ENCODE measurements at regions not wholly inside any gene's neighbourhood (a gene's known extent, or its start where the extent isn't known, plus 50 kb on each side); places are given as distances from the start of the nearest gene placed in this dataset.

DNA sequence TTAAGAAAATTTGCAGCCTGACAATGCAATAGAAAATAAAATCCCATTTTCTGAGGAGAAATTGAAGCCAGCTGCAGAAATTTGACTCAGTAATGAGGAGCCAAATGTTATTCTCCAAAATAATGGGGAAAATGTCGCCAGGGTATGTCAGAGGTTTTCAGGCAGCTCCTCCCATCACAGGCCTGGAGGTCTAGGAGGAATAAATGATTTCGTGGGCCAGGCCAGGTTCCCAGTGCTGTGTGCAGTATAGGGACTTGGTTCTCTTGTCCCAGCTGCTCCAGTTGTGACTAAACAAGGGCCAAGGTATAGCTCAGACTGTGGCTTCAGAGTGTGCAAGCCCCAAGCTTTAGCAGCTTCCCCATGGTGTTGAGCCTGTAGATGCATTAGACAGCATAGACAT, 1240.8 kb upstream of the ADGRB3 start:
- DNase-seq (ENCODE audit: low read depth, low spot score): no peak

DNA sequence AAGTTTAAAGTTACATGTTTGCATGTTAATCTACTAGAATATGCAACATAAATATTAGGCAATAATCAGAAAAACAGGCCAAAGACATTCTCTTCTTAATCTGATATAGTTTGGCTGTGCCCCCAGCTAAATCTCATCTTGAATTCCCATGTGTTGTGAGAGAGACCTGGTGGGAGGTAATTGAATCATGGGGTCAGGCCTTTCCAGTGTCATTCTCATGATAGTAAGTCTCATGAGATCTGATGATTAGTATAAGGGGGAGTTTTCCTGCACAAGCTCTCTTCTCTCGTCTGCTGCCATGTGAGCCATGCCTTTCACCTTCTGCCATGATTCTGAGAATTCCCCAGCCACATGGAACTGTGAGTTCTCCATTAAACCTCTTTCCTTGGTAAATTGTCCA, 1241.7 kb upstream of the ADGRB3 start:
- DNase-seq (ENCODE audit: low read depth, low spot score): no peak

DNA sequence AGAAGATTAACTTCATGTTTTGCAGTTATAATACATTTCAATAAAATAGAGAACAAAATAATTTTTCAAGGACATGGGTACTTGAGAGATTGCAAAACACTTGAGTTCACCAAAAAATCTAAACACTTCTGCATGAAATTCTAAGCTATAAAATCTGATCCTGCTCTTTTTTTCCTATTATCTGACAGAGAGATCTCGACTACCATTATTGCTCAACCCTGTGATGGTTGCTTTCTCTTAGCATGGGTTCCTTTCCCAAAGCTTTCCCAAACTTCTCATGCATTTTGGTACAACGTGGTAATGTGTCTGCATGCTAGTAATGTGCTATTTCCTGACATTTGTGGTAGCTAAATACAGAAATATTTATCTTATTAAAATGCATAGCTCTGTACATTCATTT, 1243.1 kb upstream of the ADGRB3 start:
- no peak for DNase-seq (ENCODE audit: low read depth, low spot score)

DNA sequence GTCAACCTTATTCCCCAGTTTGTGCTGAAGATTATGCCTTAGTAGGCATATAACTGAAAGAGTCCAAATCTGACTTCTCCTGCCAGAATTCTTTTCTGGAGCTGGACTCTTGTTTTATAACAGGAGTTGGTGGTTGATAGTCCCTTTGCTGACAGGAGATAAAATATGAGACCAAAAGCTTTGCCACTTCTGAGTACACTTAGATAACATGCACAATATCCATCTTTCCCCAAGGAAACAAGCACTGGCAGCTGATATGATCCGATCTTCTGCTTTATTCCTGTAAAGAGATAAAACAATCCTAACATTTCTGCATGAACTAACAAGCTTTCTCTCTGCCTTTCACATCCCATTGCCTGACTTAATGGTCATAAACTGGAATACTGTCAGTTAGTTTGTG, 1265.4 kb upstream of the ADGRB3 start:
- no peak for DNase-seq (ENCODE audit: low read depth, low spot score)

DNA sequence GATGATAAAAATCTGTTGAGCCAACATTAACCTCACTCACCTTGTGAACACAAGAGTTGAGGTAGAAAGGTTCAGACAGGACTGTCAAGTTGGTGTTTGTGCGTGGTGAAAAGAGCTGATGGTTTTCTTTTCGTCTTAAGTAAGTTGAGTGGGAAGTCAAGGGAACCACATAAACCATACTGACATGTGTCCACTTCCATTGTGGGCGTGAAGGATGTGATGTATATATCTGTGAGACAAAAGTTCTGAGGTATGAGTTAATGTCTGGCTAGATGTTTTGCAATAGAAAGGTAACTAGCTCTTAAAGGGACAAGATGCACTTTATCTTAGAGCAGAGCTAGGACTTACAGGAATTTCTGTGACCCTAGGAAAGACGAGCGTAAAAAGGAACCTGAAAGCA, 1272.1 kb upstream of the ADGRB3 start:
- DNase-seq (ENCODE audit: low read depth, low spot score): no peak

DNA sequence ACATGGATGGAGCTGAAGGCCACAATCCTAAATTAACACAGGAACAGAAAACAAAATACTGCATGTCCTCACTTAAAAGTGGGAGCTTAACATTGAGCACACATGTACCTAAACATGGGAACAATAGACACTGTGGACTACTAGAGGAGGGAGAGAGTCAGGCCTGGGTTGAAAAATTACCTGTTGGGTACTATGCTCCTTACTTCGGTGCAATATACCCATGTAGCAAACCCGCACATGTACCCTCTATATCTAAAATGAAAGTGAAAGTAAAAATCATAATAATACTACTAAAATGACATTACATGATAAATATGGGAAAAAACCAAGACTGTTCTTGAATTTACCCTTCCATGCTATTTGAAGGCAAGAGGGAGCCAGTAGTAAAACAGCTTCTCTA, 1273.8 kb upstream of the ADGRB3 start:
- DNase-seq (ENCODE audit: low read depth, low spot score): no peak

DNA sequence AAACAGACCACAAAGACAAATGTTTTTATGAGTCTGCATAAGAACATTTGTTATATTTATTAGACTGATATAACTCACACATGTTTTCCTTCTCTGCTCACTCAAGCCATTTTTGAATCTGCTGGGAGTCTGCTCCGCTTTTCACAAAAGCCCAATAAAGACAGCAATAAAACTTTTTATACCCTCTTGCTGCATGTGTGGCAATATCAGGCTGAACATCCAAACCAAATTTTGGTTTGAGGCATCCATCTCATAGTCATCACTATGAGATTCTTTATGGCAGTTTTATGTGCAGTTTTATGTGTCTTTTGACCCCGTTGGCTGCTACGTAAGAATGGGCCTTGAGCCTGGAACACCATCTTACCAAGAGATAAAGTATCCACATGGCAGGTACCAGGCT, 1276.8 kb upstream of the ADGRB3 start:
- DNase-seq (ENCODE audit: low read depth, low spot score): no peak

DNA sequence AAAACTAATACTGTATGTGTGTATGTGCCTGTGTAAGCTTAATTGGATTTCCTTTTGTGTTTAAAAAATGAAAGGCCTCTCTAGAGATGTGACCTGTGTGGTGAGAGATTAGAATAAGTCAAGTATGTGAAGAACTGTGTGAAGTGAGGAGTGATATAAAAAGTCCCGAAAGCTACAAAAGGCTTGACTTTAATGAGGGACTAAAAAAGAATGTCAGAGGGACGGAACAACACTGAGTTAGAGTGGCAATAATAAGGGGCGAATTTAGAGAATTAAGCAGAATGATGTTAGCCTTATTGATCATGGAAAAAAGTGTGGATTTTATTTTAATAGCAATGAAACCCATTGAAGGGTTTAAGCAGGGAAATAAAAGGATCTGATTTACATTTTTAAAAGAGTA, 1281.2 kb upstream of the ADGRB3 start:
- no peak for DNase-seq (ENCODE audit: low read depth, low spot score)

DNA sequence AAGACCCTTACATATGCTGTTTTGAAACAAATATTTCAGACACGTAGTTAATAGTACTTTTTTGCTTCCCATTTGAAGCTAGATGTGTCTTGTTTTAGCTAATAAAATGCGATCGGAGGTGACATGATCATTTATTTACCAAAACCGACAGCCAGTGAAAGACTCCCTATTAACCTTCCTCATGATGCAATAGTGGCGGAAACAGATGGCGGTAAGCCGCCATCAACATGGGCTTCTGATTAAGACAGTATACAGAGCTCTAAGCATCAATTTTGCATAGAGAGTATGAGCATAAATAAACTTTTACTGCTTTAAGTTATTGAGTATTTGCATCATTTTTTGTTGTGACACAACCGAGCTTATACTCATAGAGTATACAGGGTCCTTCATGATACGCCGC, 1282.4 kb upstream of the ADGRB3 start:
- DNase-seq (ENCODE audit: low read depth, low spot score): no peak

DNA sequence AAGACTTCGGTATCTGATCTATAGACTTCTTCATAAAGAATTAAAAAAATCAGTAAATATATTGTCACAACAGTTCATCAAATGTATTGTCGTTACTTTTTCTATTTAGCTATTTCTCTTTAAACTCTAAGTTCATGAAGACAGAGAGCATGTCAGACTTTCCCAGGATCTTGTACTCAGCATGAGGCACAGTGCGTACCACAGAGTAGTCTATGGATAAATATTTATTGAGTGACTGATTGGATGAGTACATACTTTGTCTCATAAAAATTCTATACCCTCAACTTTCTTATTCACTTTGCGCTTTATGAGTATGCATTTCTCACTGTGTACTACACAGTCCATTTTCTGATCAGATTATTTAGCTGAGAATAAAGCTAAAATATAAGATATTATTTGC, 1284.4 kb upstream of the ADGRB3 start:
- DNase-seq (ENCODE audit: low read depth, low spot score): no peak

DNA sequence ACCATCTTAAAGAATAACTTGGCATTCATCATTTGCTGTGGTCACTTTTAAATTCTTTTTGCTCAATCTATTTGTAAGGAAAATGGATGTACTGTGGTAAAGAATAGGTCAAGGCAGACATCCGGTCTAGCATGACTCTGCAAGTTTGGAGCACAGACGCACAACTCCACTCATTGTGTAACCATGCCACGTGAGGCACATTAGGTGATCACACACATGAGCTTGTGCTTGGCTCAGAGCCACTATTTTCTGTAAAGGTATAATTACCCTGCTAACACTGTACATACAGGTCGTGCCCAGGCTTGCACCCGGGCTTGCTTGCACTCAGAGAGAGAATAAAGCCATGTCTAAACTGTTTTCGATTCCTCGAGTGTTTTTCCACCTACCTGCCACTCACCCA, 1289.1 kb upstream of the ADGRB3 start:
- no peak for DNase-seq (ENCODE audit: low read depth, low spot score)

DNA sequence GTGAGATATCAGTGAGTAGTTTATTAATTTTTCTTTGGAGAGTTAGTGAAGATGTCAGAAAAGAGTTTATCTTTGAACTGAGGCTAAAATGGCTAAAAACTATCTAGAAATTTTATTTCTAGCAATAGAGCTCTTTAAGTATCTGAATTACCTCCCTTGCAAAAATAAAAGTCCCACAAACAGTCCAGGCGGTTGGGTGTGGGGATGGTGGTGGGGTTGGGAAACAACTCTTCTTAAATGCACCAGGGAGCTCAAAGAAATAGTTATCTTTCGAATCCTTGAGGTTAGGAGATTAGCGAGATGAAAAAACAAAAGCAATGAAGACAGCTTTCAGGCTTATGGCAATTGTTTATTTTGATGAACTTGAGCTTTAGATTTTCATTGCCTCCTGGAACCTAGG, 1299.1 kb upstream of the ADGRB3 start:
- no peak for DNase-seq (ENCODE audit: low read depth, low spot score)

DNA sequence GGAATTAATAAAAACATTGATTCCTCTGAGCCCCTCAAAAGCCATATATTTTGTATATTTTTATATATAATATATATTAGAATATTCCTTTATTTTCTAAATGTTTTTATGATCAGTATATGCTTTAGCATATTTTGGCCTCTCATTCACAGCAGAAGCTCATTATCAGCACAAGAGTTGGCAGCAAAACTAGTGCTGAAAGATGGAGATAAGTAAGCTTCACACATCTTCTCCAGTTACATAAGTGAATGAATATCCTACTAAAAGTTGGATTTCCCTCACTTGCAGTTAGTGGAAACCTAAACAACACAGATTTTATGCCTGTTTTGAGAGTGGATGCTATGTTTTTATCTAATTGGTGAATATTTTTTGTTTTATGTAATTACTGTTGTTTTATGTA, 1303.8 kb upstream of the ADGRB3 start:
- no peak for DNase-seq (ENCODE audit: low read depth, low spot score)

DNA sequence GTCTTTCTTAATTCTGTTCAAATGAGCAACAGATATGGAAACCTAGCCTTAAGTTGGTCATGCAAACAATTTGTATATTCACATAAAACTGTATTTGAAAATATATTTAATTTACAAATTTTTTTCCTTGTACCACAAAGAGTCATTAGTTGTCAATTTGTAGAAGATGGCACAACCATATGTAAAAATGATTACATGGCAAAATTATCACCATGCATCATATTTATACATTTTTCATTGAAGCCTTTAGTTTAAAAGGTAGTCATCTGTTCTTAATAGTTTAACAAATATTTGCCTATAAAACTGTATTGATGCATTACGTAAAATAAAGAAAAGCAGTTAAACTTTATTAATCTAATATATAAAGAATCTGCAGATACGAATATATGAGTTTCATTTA, 1306.8 kb upstream of the ADGRB3 start:
- DNase-seq (ENCODE audit: low read depth, low spot score): no peak

DNA sequence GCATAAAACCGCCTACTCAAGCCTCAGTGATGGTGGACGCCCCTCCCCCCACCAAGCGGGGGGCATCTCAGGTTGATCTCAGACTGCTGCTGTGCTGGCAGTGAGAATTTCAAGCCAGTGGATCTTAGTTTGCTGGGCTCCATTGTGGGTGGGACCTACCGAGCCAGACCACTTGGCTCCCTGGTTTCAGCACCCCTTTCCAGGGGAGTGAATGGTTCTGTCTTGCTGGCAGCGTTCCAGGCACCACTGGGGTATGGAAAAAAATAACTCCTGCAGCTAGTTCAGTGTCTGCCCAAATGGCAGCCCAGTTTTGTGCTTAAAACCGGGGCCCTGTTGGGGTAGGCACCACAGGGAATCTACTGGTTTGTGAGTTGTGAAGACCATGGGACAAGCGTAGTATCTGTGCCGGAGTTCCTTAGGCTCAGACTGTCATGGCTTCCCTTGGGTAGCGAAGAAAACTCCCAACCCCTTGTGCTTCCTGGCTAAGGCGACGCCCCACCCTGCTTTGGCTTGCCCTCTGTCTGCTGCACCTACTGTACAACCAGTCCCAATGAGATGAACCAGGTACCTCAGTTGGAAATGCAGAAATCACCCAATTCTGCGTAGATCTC, 1334.5 kb upstream of the ADGRB3 start:
- no peak for DNase-seq (ENCODE audit: low read depth, low spot score)

DNA sequence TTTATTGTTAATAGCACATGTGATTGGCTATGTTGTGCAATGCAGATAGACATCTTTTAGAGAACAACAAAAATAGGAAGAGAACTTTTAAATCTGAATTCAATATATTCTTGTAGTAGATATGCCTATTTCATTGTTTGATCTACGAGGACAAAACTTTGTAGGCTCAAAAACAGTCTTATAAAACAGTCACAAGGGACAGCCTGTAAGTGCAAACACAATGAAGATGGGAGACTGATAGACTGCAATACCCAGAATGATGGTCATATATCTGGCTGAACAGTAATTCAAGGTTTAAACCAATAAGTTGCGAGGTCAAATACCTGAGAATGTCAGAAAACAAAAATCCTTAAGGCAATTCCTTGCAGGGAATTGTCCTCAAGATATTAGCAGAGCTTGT, 1342.9 kb upstream of the ADGRB3 start:
- DNase-seq (ENCODE audit: low read depth, low spot score): no peak

DNA sequence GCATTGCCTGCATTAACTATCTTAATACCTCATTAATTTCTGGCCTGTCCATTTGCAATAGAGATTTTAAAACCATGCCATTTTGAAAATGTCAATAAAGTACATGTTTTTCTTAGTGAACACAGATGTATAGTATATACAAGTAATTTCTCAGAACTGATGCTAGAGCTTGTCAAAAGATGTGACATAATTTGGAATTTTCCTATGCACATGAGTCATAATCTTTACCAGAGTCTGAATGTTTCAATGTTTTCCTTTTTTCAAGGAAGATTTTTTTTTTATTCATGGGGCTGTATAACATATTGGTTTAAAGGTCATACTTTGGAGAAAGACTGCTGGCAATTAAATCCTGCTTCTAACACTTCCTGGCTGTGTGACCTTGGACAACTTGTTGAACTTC, 1347.5 kb upstream of the ADGRB3 start:
- DNase-seq (ENCODE audit: low read depth, low spot score): no peak

DNA sequence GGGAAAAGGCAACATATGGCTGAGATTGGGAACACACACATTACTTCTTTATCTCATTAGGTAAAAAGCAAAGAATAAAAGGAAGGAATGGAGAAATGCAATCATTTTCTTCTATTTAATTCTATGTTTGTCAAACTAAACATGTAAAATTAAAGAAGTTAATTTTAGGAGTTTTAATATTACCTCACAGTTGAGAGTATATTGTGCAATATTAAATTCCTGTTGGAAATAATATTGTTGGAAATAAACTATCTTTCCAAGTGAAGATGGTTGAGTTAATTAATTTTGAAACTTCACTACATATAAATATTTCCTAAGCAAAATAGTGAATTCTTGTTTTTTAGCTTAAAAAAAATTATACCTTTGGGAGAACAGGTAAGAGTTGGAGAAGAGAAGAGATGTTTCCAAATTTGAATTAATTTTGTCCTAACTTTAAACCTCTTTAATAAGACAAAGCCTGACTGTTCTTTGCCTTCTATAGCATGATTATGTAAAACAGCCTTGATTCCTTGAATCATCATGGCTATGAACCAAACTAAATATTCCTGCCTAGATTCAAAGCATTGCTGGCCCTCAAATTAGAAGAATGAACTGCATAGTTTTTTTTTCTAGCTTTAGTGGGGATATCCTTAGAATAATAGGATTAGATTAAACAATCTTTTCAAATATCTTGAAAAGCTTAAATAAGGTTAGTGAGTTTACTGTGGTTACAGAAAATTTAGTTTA, 1349.1 kb upstream of the ADGRB3 start:
- no peak for DNase-seq (ENCODE audit: low read depth, low spot score)

DNA sequence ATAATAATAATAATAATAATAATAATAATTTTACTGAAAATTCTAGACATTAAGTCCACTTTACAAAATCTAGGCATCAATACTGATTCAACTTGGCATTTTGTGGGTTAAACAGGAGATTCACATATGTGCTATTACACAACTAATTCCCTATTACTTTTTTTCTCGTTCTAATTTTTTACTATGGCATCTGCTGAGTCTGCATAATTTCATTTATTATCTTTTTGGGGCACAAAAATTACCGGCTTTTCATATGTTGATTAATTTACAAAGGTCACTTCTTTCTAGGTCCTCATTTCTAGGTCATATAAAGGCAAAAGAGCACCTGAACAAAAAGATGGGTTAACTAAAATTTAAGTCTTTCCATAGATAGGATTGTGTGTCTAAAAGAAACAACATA, 1357.8 kb upstream of the ADGRB3 start:
- no peak for DNase-seq (ENCODE audit: low read depth, low spot score)

DNA sequence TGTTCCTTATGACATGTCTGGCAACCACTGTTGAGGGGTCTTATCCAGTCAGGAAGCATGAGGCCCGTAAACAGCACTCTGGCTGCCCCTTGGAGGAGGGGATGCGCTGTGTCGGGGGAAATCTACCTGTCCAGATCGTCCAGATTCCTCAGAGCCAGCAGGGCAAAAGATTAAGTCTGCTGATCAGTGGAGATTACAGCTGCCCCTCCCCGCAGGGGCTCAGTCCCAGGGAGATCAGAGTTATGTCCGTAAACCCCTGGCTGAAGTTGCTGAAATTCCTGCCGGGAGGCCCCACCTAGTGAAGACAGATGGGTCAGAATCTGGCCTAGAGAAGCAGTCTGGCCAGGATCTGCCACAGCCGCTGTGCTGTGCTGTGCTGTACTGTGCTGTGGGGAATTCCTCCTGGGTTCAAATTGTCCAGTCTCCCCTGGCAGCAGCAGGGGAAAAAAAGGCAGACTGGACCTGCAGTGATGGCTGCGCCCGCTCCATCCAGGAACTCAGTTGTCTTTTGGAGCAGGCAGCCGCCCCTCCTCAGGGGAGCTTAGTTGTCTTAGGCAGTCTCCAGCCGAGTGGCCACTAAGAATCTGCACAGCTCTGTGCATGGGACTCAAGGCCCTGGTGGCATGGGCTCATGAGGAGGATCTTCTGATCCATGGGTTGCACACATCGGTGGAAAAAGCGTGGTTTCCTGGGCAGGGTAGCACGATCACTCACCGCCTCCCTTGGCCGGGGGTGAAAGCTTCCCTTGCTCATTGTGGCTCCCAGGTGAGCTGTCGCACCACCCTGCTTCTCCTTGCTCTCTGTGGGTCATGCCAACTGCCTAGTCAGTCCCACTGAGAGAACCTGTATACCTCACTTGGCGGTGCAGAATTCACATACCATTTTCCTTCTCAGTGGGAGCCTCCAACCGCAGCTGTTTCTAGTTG, 1368.8 kb upstream of the ADGRB3 start:
- no peak for DNase-seq (ENCODE audit: low read depth, low spot score)

DNA sequence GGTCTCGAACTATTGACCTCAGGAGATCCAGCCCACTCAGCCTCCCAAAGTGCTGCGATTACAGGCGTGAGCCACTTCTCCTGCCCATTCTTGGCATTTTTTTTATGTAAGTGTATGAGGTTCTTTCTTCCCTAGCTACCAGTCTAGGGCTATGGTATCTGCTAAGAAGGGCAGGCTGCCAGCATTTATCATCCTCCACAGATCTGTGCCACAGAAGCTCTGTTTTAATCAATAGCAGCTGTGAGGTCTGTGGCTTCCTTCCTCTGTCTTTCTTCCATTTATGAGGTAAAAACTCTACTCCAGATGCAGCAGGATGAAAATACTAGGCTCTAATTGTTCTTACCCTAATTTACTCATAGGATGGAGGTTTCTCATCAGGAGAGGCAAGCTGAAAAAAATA, 1382.4 kb upstream of the ADGRB3 start:
- DNase-seq (ENCODE audit: low read depth, low spot score): no peak

DNA sequence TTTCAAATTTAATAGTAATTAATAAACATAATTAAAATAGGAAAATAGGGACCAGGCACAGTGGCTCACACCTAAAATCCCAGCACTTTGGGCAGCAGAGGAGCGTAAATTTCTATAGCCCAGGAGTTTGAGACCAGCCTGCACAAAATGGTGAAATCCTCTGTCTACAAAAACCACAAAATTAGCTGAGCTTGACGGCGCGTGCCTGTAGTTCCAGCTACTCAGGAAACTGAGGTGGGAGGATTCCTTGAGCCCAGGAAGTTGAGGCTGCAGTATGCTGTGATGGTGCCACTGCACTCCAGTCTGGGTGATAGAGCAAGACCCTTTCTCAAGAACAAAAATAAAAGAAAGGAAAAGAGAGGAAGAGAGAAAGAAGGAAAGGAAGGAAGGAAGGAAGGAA, 1387.0 kb upstream of the ADGRB3 start:
- DNase-seq (ENCODE audit: low read depth, low spot score): no peak

DNA sequence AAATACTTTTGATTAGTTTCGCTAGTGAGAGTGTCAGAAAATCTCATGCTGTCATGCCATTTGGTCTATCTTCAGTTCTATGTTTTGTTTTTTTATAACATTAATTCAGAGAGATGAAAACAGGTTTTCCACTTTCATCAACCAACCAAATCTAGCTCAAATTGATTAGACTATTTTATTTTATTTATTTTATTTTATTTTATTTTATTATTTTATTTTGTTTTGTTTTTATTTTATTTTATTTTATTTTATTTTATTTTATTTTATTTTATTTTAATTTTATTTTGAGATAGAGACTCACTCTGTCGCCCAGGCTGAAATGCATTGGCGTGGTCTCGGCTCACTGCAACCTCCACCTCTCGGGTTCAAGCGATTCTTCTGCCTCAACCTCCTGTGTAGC, 1391.0 kb upstream of the ADGRB3 start:
- DNase-seq (ENCODE audit: low read depth, low spot score): no peak
